CD4-positive, alpha-beta T cell treated with Interleukin-17A for 1 hour (primary cell): ENCODE measurements at regions not wholly inside any gene's neighbourhood (a gene's known extent, or its start where the extent isn't known, plus 50 kb on each side); places are given as distances from the start of the nearest gene placed in this dataset.
"Not testable (repeated sequence)": the region's sequence is repeated elsewhere in the genome, so short reads cannot be mapped to it uniquely, and the experiment has no call there.

Experiments used
- DNase-seq: peaks from one replicate; pipeline ENCODE4 v3.0.0-alpha.2; 2020

DNA sequence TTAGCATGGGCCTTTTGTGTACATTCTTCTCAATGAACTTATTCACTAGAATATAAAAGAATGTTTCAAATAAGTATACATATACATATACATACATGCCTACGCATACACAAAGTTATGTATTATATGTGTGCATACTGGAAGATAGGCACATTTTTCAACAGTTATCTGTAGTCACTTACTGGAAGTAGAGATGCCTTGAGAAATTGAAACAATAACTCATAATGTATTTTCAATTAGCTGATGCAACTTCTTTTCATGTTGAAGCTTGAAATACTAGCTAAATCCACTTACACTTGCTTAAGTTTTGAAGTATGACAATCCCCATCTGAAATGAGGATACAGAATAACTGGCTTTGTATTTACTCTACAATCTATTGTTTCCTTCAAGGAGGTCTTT, 469.0 kb upstream of the PTGER4 start:
- DNase-seq, result no peak

DNA sequence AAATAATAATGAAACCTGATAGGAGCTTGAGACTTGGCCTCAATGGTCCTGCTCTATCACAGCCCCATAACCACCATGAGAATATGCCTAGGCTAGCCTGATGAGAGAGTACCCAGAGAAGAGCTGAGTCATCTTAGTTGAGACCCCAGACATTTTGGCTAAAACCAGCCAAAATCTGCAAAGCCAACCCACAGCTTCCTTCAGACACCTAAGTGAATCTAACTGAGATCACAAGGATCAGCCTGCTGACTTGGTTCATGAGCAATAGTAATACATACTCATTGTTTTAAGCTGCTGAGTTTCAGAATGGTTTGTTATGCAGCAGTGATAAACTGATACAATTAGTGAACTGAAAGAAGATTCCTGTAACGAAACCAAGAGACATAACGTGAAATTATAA, 473.7 kb upstream of the PTGER4 start:
- DNase-seq, result no peak

DNA sequence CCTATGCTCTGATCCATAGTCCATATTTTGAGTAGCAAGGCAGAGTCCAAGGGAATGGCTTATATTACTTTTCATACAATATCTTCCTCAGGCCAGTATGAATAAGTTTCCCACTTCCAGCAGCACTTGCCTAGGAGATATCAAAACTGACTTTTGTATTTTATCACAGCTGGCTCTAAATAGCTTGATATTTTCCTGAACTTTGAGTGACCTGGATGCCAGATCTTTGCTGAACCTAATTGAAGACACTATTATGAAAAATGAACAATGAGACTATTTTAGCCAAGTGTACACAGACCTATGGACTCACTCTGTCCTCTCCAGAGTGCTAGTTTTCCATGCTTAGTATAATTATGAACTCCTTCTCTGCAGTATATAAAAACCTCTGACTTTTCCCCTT, 475.6 kb upstream of the PTGER4 start:
- DNase-seq, result no peak

DNA sequence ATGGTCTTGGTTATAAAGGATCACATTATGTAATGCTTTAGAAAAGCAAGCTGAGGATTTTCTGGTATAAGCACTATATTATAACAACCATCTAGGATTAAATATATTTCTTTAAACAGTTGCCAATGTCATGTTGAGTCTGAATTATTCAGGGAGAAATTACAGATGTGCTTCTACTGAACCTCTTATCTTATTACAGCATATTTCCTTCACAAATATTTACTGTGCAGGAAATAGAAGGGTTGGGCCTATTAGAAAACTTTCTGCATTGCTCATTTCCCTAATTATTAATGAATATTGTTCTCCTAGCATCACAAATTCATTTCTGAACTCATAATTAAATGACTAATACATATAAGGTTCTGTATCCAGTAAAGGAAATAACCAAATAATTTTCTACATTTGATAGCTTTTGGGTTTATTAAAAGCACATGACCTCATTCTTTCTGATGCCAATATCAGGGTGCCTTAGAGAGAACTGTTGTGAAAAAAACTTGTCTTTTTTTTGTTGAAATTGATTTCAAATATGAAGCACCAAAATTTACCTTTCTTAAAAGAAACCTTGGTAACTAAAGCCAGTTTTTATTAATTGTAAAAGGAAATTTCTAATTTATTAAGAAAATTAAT, 476.8 kb upstream of the PTGER4 start:
- no peak for DNase-seq

DNA sequence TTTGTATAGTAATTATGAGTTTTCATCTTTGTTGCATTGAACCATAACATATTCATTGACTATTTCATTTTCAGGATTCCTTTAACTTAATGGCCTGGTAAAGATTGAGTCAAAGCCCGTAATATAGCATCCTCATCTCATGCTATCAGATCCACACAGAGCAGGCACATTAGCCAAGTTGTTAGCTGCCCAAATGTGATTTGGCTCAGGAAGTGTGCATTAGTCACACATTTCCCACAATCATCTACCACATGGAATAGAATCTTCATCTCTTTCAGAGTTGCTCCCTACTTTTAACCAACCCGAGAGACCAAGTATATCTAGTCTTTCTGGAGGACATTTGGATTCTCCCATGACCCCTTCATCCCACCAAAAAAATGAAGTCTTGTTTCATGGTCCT, 481.0 kb upstream of the PTGER4 start:
- no peak for DNase-seq

DNA sequence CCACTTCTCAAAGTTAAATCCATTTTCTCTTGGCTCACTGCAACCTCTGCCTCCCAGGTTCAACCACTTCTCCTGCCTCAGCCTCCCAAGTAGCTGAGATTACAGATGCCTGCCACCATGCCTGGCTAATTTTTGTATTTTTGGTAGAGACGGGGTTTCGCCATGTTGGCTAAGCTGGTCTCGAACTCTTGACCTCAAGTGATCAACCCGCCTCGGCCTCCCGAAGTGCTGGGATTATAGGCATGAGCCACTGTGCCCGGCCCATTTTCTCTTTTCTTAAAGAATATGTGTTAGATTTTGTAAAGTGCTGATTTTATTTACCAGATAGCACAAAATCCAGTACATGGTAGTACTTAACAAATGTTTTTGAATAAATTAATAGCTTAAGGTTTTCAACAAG, 484.1 kb upstream of the PTGER4 start:
- DNase-seq, result not testable (repeated sequence)

DNA sequence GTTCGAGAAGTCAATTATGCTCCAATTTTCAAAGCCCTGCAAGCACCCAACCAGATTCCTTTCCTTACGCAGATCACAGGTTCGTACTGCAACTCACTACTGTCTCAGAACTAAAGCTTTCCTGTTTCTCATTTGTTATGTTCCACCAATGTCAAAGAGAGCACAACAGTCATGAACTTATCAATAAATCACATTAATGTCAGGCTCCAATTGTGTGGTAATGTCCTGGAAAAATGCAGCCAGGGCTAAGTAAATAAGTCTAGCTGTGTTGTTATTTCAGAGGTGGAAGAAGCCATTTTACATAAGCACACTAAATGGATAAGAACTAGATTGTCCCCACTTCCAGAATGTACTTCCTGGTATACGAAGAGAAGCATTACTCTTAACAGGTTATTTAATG, 488.6 kb upstream of the PTGER4 start:
- DNase-seq, result no peak

DNA sequence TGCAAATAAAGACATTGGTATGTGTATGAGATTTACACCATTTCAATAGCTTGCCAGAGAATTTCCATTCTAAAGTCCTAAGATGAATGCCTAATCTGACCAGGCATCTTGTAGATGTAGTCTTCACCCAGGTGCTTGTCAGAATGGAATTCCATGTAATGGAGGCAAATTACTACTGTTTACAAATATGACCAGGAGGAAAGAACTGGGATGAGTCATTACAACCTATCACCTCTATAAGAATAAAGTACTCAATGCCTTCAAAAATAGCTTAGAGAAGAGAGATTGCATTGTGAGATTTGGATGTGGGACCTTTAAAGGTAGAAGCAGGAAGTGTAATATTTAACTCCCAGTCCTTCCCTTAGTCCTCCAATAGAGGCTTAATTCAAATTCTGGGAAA, 507.0 kb upstream of the PTGER4 start:
- DNase-seq, result no peak

DNA sequence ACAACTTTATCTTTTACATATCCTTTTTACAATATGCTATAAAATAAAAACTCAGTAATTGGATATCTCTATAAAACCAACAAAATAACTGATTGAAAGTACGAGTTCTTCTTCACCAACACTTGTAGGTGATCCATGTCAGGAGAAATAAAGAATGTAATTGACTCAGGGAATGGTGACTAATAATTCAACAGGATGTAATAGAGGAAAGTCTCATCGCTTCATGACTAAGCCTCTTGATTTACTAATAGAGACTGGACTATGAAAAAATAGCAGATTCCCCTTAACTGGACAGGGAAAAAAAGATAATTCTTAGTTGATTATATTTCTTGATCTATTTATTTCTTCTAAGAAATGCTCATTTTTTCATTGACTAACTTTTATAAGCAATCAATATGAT, 507.7 kb upstream of the PTGER4 start:
- no peak for DNase-seq

DNA sequence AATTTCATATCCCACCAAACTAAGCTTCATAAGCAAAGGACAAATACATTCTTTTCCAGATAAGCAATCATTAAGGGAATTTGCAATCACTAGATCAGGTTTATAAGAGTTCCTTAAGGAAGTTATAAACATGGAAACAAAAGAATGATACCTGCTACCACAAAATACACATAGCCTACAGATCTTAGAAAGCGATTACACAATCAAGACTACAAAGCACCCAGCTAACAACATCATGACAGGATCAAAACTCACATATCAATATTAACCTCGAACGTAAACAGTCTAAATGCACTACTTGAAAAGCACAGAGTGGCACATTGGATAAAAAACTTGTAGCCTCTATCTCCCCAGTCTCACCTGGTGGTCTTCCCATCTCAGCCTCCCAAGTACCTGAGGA, 512.4 kb upstream of the PTGER4 start:
- DNase-seq, result no peak

DNA sequence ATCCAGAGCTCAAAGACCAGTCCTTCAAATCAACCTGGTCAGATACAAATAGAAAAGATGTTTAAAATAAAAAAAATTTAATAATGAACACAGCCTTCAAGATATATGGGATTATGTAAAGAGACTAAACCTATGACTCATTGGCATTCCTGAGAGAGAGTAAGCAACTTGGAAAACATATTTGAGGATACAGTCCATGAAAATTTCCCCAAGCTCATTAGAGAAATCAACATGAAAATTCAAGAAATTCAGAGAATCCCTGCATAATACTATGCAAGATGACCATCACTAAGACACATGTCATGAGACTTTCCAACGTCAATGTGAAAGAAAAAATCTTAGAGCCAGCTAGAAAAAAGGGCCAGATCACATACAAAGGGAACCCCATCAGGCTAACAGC, 512.9 kb upstream of the PTGER4 start:
- DNase-seq, result no peak

DNA sequence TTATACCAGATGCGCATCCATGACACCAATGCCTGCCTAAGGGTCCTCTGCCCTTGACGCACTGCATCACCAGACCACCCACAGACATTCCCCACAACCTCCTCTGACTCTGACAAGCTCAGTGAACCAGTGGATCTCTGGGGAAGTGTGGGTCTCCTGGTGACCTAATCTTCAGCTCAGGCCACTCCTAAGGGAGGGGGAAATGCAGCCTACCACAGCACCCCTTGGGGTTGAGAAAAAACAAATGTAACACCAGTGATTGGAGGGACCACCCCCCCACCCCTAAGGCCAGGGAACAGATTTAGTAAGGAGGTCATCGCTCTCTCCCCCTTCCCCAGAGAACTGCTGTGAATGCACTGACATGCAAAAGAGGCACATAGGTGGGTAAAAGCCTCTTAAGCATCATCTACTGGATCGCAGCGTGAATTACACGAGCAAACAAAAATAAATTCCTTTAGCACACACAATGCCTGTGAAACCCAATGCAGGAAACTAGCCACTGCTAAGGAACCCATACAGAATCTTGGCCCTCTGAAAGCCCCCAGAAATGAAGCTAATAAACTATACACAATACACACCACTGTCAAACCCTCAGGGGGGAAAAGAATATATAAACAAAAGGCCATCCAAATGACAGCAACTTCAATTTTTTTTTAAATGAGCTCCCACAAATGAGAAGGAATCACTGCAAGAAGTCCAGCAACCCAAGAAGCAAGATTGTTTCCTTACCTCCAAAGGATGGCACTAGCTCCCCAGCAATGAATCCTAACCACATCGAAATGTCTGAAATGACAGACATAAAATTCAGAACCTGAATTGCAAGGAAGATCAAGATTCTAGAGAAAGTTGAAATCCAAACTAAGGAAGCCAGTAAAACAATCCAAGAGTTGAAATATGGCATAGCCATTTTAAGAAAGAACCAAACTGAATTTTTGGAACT, 513.7 kb upstream of the PTGER4 start:
- DNase-seq, result peak; percentile 32

DNA sequence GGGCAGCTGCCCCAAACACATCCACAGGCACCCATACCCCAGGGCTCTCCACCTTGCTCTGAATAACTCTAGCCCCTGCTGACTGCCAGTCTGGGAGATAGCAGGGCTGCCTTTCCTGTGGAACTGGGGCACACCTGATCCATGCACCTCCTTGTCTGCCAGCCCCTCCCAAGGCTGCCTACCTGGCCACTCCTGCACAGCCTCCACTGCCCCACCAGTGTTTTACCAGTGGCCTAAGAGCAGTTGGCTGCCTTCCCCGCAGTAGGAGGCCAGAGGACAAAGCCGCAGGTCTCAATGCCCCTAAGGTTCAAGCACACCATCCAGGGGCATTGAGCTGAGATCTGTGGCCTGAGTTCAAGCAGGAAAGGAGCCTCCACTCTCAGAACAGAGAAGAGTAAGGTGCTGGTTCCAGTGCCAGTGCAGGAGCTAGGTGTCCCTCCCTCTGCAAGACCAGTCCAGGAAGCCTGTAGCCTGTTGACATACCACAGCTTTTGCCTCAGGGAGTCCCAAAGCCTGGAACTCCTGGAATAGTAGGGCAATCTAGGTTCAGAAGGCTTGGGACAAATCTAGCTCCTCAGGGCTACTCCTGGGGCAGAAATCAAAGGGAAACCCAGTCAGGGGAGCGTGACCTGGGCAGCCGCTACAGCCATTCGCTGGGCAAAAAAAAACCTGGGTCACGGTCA, 514.5 kb upstream of the PTGER4 start:
- DNase-seq, result no peak

DNA sequence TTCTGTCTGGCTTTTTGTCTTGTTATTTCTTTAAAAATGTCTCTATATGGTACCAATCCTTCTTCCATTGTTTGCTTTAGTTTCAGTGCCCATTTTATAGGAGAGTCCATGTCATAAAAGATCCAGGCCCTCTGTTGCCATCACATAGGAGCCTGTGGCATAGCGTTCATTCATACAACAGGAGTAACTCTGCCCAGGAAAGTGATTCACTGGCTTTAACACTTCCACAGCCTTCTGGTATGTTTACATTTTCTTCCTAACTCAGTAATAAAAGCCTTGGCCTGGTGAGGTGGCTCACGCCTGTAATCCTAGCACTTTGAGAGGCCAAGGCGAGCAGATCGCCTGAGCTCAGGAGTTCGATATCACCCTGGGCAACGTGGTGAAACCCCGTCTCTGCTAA, 519.3 kb upstream of the PTGER4 start:
- DNase-seq, result no peak

DNA sequence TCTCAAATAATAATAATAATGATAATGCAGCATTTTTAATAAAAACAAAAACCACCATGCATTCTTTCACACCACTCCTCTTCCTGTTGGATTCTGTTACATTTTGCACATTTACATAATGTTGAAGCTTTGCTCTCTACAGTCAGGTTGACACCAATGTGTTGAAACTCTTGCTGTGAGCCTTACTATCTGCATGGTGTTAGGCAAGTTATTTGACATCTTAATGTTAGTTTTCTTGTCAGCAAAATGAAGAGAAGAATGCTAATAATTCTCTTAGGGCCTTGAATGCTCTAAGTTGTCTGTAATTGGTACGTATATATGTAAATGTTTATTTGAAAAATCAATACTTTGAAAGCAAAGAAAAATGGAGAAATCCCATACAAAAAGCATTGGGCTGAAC, 525.5 kb upstream of the PTGER4 start:
- no peak for DNase-seq

DNA sequence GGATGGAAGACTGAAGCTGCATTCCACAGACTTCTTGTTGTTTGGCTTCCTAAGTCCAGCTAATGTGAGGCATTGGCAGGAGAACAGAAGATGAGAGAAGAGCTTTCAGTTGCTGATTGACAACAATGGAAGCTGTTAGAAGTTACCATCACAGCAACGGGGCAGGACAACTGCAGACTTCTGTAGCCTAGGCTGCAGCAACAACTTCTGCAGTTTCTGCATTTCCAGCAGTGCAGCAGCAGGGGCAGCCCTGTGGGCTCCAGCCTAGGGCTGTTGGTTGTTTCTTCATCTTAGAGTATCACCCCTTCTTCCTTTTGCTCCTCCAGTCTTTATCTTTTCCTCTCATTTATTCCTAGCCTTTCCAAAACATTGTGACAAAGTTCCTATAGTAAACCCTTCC, 528.8 kb upstream of the PTGER4 start:
- no peak for DNase-seq

DNA sequence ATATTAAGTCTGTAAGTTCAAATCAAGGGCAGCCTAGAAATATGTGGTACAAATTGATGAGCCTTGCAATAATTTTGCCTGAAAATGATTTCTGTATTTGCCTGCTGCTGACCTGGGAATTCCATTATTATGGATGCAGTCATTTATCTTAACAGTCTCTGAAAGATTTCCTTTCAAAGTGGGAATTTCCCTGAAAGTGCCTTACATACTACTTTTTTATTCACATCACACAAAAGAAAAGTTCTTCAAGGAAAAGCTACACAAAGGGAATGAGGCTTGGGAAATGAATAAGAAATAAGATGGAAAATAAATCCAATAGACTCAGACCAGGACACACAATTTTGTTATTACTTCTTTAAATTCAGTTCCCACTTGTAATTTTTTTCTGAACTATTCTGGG, 537.8 kb upstream of the PTGER4 start:
- no peak for DNase-seq

DNA sequence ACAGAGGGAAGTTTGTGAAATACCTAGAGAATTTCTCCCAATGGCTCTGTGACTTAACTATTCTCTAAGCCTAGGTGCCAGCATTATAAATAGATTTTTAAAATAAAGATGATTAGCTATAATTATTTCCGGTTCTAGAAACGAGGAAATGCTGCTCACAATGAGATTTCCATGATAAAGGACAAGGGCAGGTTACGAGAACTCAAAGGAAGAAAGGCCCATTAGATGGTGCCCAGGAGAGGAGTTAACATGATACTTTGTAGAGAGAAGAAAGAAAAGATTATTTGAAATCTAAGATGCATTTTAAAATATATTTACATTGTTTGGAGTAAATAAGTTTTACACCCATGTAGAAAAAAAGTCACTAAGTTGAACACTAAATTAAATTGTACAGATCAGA, 538.3 kb upstream of the PTGER4 start:
- no peak for DNase-seq

DNA sequence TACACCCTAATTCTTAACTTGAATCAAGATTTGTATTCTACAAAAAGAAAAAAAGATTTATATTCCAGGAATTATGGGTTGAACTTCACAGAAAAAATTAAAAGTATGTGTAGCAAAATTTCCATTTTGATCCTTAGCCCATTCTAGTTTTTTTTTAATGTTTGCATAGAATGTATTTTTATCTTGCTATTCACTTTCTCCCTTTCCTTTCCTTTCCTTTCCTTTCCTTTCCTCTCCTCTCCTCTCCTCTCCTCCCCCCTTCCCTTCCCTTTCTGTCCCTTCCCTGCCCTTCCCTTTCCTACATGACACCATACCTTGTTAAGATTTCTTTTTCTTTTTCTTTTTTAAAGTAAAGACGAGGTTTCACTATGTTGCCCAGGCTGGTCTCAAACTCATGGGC, 542.5 kb upstream of the PTGER4 start:
- no peak for DNase-seq

DNA sequence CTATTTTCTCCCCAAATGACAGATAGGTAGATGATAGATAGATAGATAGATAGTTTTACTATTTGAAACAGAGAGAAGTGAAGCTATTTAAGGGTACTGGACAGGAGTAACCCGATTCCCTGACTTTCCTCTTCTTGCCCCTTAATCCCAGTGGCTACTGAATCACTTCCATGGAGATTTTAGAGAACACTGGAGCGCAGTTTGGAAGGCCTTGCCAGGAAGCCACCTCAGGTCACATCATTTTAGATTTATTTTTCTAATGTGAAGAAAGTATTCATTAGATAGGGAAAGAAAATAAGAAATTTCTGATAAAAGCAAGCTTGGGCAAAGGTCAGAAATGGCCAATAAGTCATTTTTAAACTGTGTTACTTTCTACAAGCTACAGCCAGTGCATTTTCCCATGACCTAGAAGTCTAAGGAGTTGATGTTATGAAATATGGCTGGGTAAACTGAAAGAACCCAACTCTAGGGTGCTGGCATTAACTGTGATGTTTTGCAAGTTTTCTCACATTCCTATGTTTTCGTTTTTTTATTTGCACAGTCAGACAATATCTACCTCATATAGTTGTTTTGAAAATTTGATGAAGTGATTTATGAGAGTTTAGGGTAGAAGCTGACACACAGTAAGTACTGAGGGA, 544.7 kb upstream of the PTGER4 start:
- DNase-seq, result no peak

DNA sequence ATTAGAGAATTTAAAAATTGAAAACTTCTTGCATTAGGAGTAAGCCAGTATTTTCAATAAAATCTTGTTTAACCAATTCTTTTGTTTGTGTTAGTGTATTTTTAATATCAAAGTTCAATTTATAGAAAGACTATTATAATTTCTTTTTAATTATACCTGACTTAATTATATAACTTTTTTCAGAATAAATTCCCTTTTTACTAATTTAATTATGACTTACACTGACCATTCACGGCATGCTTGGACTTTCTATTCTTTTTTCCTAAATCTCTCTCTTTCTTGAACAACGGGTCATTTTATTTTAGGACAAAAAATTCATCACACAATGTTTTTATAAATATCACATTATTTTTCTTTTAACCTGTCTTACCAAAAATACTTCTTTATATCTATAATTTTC, 555.3 kb upstream of the PTGER4 start:
- no peak for DNase-seq

DNA sequence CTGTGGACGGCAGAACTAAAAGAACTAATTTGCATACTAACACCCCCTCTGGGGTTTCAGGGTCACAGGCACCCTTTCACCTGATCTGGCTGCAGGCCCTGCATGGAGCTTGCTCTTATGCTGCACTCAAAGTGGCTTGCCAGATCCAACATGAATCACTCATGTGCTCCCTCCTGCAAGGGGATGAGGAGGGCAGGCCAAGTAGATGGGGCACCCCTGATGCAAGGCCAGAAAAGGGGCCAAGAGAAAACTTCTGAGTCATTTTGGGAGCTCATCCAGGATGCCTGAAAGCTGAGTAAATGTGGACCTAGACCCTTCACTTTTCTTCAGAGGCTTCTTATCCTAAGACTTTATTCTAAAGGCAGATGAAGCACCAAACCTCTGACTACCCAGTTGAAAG, 558.5 kb upstream of the PTGER4 start:
- DNase-seq, result no peak

DNA sequence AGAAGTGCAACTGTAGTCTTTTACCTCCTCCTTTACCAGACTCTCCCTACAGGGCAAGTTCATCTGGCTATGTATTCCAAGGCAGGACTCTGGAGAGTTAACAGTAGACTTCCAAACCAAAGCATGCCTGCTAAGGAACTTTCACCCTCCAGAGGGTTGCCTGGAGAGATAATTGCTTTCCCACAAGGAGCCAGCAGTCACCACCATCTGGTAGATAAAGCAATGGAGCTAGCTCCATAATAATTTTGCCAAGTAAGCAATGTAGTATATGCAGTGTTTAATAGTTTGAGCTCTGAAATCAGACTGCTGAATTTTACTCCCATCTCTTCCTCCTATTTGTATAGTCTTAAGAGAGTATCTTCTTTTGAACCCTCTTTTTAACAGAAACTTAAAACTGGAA, 566.8 kb upstream of the PTGER4 start:
- no peak for DNase-seq

DNA sequence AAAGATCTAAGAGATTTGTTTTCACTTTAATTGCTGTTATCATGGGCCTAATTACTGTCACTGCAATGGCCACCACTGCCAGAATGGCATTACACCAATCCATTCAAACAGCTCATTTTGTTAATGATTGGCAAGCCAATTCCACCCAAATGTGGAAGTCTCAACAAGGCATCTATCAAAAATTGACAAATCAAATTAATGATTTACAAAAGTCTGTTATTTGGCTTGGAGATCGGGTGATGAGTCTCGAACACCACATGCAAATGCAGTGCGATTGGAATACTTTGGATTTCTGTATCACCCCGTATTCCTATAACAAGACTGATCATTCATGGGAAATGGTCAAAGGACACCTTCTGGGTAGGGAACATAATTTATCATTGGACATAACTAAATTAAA, 568.7 kb upstream of the PTGER4 start:
- DNase-seq, result not testable (repeated sequence)
